Heart right ventricle (tissue), 16 donors: ENCODE measurements at regions not wholly inside any gene's neighbourhood (a gene's known extent, or its start where the extent isn't known, plus 50 kb on each side); places are given as distances from the start of the nearest gene placed in this dataset.

Experiments used
- ATAC-seq, 8 donors: fragments of 200-7000 bp; cut with Tn5 transposase; one replicate each; pipeline ENCODE4 v1.9.1; 2020; ENCODE audit warnings: mild to moderate bottlenecking in 8 of 8, moderate library complexity in 8 of 8, moderate number of reproducible peaks in 1 of 8
- DNase-seq, 2 donors: peaks; one replicate each; pipeline ENCODE4 v3.0.0-alpha.2; 2020
- H3K27ac ChIP-seq, 10 donors: fragments of 200-600 bp; sonication (generic) in 2 of 10; one replicate each; pipeline versions ENCODE4 v1.5.0 to v1.8.0; 2020 to 2022; ENCODE audit warnings: mild to moderate bottlenecking in 3 of 10
- H3K27me3 ChIP-seq, 7 donors: fragments of 200-600 bp; one replicate each; pipeline ENCODE4 v1.8.0; 2021 to 2022; ENCODE audit warnings: mild to moderate bottlenecking in 2 of 7
- H3K36me3 ChIP-seq, 9 donors: fragments of 200-600 bp; sonication (generic) in 1 of 9; one replicate each; pipeline versions ENCODE4 v1.5.0 to v1.8.0; 2020 to 2022; ENCODE audit warnings: mild to moderate bottlenecking in 2 of 9
- H3K4me1 ChIP-seq, 9 donors: fragments of 200-600 bp; sonication (generic) in 1 of 9; one replicate each; pipeline versions ENCODE4 v1.5.0 to v1.8.0; 2020 to 2022; ENCODE audit warnings: mild to moderate bottlenecking in 4 of 9
- H3K4me3 ChIP-seq, 10 donors: fragments of 200-600 bp; sonication (generic) in 2 of 10; one replicate each; pipeline versions ENCODE4 v1.5.0 to v1.8.0; 2020 to 2022; ENCODE audit warnings: mild to moderate bottlenecking in 7 of 10, moderate library complexity in 2 of 10
- H3K9me3 ChIP-seq, 11 donors: fragments of 200-600 bp in 10 of 11; sonication (generic) in 2 of 11; one replicate each; pipeline versions ENCODE4 v1.5.0 to v1.8.0; 2013 to 2022; ENCODE audit warnings: mild to moderate bottlenecking in 2 of 11, control low read depth in 1 of 11, moderate library complexity in 1 of 11
- CTCF ChIP-seq, 9 donors: fragments of 200-600 bp; sonication (generic) in 2 of 9; IDR thresholded peaks; one replicate each; pipeline versions ENCODE4 v1.5.0 to v1.8.0; 2021 to 2022; ENCODE audit warnings: antibody characterized with exemption in 9 of 9, mild to moderate bottlenecking in 5 of 9, moderate library complexity in 1 of 9
- WGBS, 2 donors: extraction: QIAGEN DNeasy Blood & Tissue Kit; methylation state at CpG; one replicate each; pipeline ENCODE4 v1.1.7; 2013; ENCODE audit warnings: inconsistent platforms in 1 of 2; 5-methylcytosine and 5-hydroxymethylcytosine counted together
- intact Hi-C, 10 donors: fragments of 100-400 bp; cut with DNase I; formaldehyde crosslinking; loops; one replicate each; pipeline versions ENCODE4 v1.11.1 to v1.14.2; 2022
- donor health status: Arrhythmogenic right ventricular cardiomyopathy.
- donor health status: ischemic (EF 13 %, LVEDD 7.1; RV severe dilation, severe dysfunction).
- donor health status: healthy with polysubstance abuse.
- donor health status: DM: no; HTN: yes; CAD: no.
- donor health status: DM: no; HTN: no; CAD: no.
- donor health status: ischemic (EF 25% LVEDD 6.9; RV normal size, moderate dysfunction).
- donor health status: ischemic (EF 25% LVEDD 5.7; RV mildly dilated, moderate dysfunction).
- donor health status: healthy.
- donor health status: DM: yes; HTN: yes; CAD: no.
- donor health status: Ischemic cardiomyopathy.
- donor health status: ischemic (EF 35%, LVEDD 5.7; RV mildly dilated, moderate dysfunction).
- donor health status: nonischemic (EF 11% LVEDD 7.7; RV severe dilation, severe dysfunction).
- donor health status: DM: yes; HTN: yes; CAD: no.
- donor health status: PGD.
- donor health status: ischemic (EF 29% LVEDD 5.4; RV normal size, mild dysfunction).
- donor health status: nonischemic (EF 23%, LVEDD 6.1; RV moderate dilation, normal function).

DNA sequence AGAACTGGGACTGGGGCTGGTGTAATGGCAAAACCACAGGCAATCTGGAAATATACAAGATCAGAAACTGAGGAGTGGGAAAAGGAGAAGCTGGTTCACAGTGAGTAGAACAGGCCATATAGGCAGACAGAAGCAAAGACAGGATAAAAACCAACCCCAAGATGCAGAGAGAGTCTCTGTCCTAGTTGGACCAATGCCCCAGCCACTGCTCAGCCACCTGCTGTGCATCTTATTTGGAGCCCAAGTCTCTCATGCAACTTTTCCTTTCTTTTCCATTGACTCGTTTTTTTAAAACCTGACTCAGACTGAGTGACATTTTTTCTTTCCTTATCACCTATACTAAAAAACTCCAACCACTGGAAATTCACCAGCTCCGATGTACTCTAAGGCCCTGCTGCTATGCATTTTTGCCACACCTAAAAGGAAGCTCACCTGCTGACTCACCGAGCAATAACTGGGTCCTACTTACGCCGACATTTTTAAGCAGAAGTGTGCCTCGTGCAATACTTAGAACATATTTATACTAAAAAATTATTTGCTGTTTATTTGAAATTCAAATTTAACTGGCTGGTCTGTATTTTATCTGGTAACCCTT is 100.8 kb upstream of the XYLT1 start:
- intact Hi-C loops: loop anchor here in 2 of 10 donors (10.0 kb wide), 2 partner anchors 87 to 707 kb away; no protein-coding TSS in a partner anchor
- no peak for DNase-seq
- WGBS, 2 donors: 71 to 78% methylated on average over 6 of the region's 6 CpGs

GRCh38 chr16:17568239-17568638 is 97.5 kb upstream of the XYLT1 start:
- ATAC-seq: no peak
- Histone ChIP-seq H3K27ac (no peak overlapping the region), H3K27me3 (peaks cover 0 to 30% (median 0%) of the 10 kb centered on the region in 7 donors), H3K9me3 (peaks cover 0 to 5% (median 0%) of the 10 kb centered on the region in 11 donors), H3K36me3 (no peaks in the 10 kb centered on the region), H3K4me1 (no peaks in the 10 kb centered on the region), H3K4me3 (no peak overlapping the region)
- intact Hi-C loops: no loop called here
- TF ChIP-seq CTCF (IDR thresholded peaks at IDR 0.05): no peak
- 80 to 84% methylated on average over 7 of the region's 7 CpGs for WGBS, 2 donors
- DNase-seq: no peak

More for the DNA sequence above, 100.8 kb upstream of the XYLT1 start:
- Histone ChIP-seq H3K9me3 (no peaks in the 10 kb centered on the region), H3K36me3 (no peaks in the 10 kb centered on the region), H3K4me3 (no peak overlapping the region), H3K27me3 (peaks cover 0 to 30% (median 0%) of the 10 kb centered on the region in 7 donors), H3K27ac (no peak overlapping the region), H3K4me1 (no peaks in the 10 kb centered on the region)
- TF ChIP-seq CTCF (IDR thresholded peaks at IDR 0.05): no peak
- no peak for ATAC-seq

GRCh38 chr16:17567455-17567854 is 96.7 kb upstream of the XYLT1 start:
- H3K4me3 ChIP-seq: no peak overlapping the region
- intact Hi-C loops: no loop called here
- peaks cover 0 to 28% (median 0%) of the 10 kb centered on the region in 7 donors for H3K27me3 ChIP-seq
- DNase-seq (no peak), ATAC-seq (no peak)
- no peaks in the 10 kb centered on the region for H3K36me3 ChIP-seq
- peaks cover 0 to 5% (median 0%) of the 10 kb centered on the region in 11 donors for H3K9me3 ChIP-seq
- no peaks in the 10 kb centered on the region for H3K4me1 ChIP-seq
- no peak overlapping the region for H3K27ac ChIP-seq
- TF ChIP-seq CTCF (IDR thresholded peaks at IDR 0.05): no peak
- WGBS, 2 donors: 87% methylated on average over 7 of the region's 7 CpGs

- no peak for DNase-seq
- Histone ChIP-seq H3K9me3 (peaks cover 0 to 5% (median 0%) of the 10 kb centered on the region in 11 donors), H3K27me3 (peaks cover 0 to 26% (median under 1%) of the 10 kb centered on the region in 7 donors), H3K4me1 (no peaks in the 10 kb centered on the region), H3K36me3 (no peaks in the 10 kb centered on the region), H3K4me3 (no peak overlapping the region), H3K27ac (no peak overlapping the region)
- WGBS, 2 donors: 86 to 87% methylated on average over 6 of the region's 6 CpGs
- no peak for TF ChIP-seq CTCF (IDR thresholded peaks at IDR 0.05)
- intact Hi-C loops: no loop called here
- no peak for ATAC-seq
Measured at GRCh38 chr16:17566656-17567450, 96.1 kb upstream of the XYLT1 start.
